ENCODE measurements at regions not wholly inside any gene's neighbourhood (a gene's known extent, or its start where the extent isn't known, plus 50 kb on each side); places are given as distances from the start of the nearest gene placed in this dataset.

GRCh38 chr2:207257251-207258250 is 91.8 kb upstream of the KLF7 start:
- peak overlapping the region in 1 of 2 experiments; percentile 7 for H3K4me3 ChIP-seq (ENCODE audit: insufficient read depth in 1 of 2, low read depth in 1 of 2, low read length in 2 of 2)

GRCh38 chr2:207258263-207258991 is 92.7 kb upstream of the KLF7 start:
- peak overlapping the region; percentile 80 for H2BK120ac ChIP-seq (ENCODE audit: low read depth, low read length)
- peak overlapping the region; percentile 94 for H4K91ac ChIP-seq (ENCODE audit: low read length)
- WGBS = 6% methylated on average over 5 of the region's 6 CpGs
- H2BK12ac ChIP-seq (ENCODE audit: low read length in 2 of 2) = peak overlapping the region; percentile 76 to 99
- no peak overlapping the region for H3K23ac ChIP-seq (ENCODE audit: low read length in 2 of 2)
- peaks cover 21% of the 10 kb centered on the region for H3K4me1 ChIP-seq (ENCODE audit: control insufficient read depth, insufficient read depth, low read depth, low read length)
- DNase-seq = peak; percentile 100
- no peaks in the 10 kb centered on the region for H3K79me1 ChIP-seq (replicated peaks; ENCODE audit: low read length, poor library complexity, severe bottlenecking)
- peak overlapping the region; percentile 92 for H4K8ac ChIP-seq (ENCODE audit: low read length)
- H3K4ac ChIP-seq (ENCODE audit: low read depth in 1 of 2, low read length in 2 of 2) = peak overlapping the region; percentile 54 to 98
- H3K18ac ChIP-seq (ENCODE audit: low read depth in 1 of 2, low read length in 2 of 2) = peak overlapping the region; percentile 94 to 98
- H3K36me3 ChIP-seq (ENCODE audit: control insufficient read depth in 1 of 2, insufficient read depth in 2 of 2, low read depth in 1 of 2, low read length in 2 of 2) = no peaks in the 10 kb centered on the region
- H3K9me3 ChIP-seq (ENCODE audit: control insufficient read depth, low read length) = no peaks in the 10 kb centered on the region
- H3K9ac ChIP-seq (ENCODE audit: low read length) = peak overlapping the region; percentile 71
- H2BK15ac ChIP-seq (ENCODE audit: low read depth, poor library complexity, severe bottlenecking) = peak overlapping the region; percentile 8
- peak overlapping the region; percentile 92 for H3K27ac ChIP-seq (ENCODE audit: low read length, poor library complexity, severe bottlenecking)
- H3K4me2 ChIP-seq (ENCODE audit: low read length, poor library complexity, severe bottlenecking) = no peak overlapping the region
- H3K4me3 ChIP-seq (ENCODE audit: insufficient read depth in 1 of 2, low read depth in 1 of 2, low read length in 2 of 2) = peak overlapping the region in 1 of 2 experiments; percentile 7
- no peak overlapping the region for H2AFZ ChIP-seq (ENCODE audit: low read depth, low read length)
- H3K27me3 ChIP-seq (ENCODE audit: control insufficient read depth in 1 of 2, insufficient read depth in 1 of 2, low read length in 2 of 2) = no peaks in the 10 kb centered on the region
- H3K14ac ChIP-seq (ENCODE audit: low read length in 2 of 2) = peak overlapping the region in 1 of 2 experiments; percentile 44
- H2AK5ac ChIP-seq (ENCODE audit: low read length, severe bottlenecking) = peak overlapping the region; percentile 96
- H2BK5ac ChIP-seq (ENCODE audit: low read depth, low read length, poor library complexity, severe bottlenecking) = peak overlapping the region; percentile 34

More at GRCh38 chr2:207257251-207258250, 91.8 kb upstream of the KLF7 start:
- H3K9ac ChIP-seq (ENCODE audit: low read length) = peak overlapping the region; percentile 71
- peak overlapping the region; percentile 66 for H2BK5ac ChIP-seq (ENCODE audit: low read depth, low read length, poor library complexity, severe bottlenecking)
- peak overlapping the region in 1 of 2 experiments; percentile 88 for H3K14ac ChIP-seq (ENCODE audit: low read length in 2 of 2)
- H2BK120ac ChIP-seq (ENCODE audit: low read depth, low read length) = peak overlapping the region; percentile 95
- peak overlapping the region; percentile 97 for H4K91ac ChIP-seq (ENCODE audit: low read length)
- DNase-seq = peak; percentile 72
- WGBS = 32% methylated on average over 5 of the region's 11 CpGs
- H3K27ac ChIP-seq (ENCODE audit: low read length, poor library complexity, severe bottlenecking) = peak overlapping the region; percentile 92
- H2BK15ac ChIP-seq (ENCODE audit: low read depth, poor library complexity, severe bottlenecking) = peak overlapping the region; percentile 82
- no peak overlapping the region for H3K4me2 ChIP-seq (ENCODE audit: low read length, poor library complexity, severe bottlenecking)
- peak overlapping the region; percentile 96 for H2AK5ac ChIP-seq (ENCODE audit: low read length, severe bottlenecking)
- peak overlapping the region; percentile 95 for H4K8ac ChIP-seq (ENCODE audit: low read length)
- no peaks in the 10 kb centered on the region for H3K9me3 ChIP-seq (ENCODE audit: control insufficient read depth, low read length)
- peak overlapping the region; percentile 96 to 99 for H3K18ac ChIP-seq (ENCODE audit: low read depth in 1 of 2, low read length in 2 of 2)
- no peaks in the 10 kb centered on the region for H3K79me1 ChIP-seq (replicated peaks; ENCODE audit: low read length, poor library complexity, severe bottlenecking)
- peak overlapping the region; percentile 98 to 99 for H2BK12ac ChIP-seq (ENCODE audit: low read length in 2 of 2)
- no peaks in the 10 kb centered on the region for H3K36me3 ChIP-seq (ENCODE audit: control insufficient read depth in 1 of 2, insufficient read depth in 2 of 2, low read depth in 1 of 2, low read length in 2 of 2)
- no peaks in the 10 kb centered on the region for H3K27me3 ChIP-seq (ENCODE audit: control insufficient read depth in 1 of 2, insufficient read depth in 1 of 2, low read length in 2 of 2)
- peak overlapping the region; percentile 54 to 98 for H3K4ac ChIP-seq (ENCODE audit: low read depth in 1 of 2, low read length in 2 of 2)
- no peak overlapping the region for H2AFZ ChIP-seq (ENCODE audit: low read depth, low read length)
- H3K4me1 ChIP-seq (ENCODE audit: control insufficient read depth, insufficient read depth, low read depth, low read length) = peaks cover 23% of the 10 kb centered on the region
- H3K23ac ChIP-seq (ENCODE audit: low read length in 2 of 2) = peak overlapping the region in 1 of 2 experiments; percentile 51

DNA sequence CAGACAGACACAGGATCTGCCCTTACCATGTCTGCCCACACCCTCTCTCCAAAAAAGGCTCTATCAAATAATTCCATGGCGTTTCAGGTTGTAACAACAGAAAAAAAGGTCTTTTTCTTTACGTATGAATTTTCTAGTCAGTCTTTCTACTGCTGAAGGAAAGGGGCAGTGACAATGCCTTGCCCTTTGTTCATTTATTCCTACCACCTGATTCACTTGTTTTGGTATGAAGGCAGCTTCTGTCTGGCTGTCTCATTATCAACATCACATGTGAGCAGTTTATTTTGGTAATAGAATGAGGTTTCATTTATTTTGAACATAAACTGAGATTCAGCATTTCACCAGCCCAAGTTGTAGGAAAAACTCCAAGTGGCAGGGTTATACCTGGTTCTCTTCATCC is 94.3 kb upstream of the KLF7 start:
- Histone ChIP-seq H4K8ac (ENCODE audit: low read length) (no peak overlapping the region), H3K18ac (ENCODE audit: low read depth in 1 of 2, low read length in 2 of 2) (peak overlapping the region; percentile 14 to 72), H2BK5ac (ENCODE audit: low read depth, low read length, poor library complexity, severe bottlenecking) (no peak overlapping the region), H2AFZ (ENCODE audit: low read depth, low read length) (no peak overlapping the region), H3K4me3 (ENCODE audit: insufficient read depth in 1 of 2, low read depth in 1 of 2, low read length in 2 of 2) (no peak overlapping the region), H3K36me3 (ENCODE audit: control insufficient read depth in 1 of 2, insufficient read depth in 2 of 2, low read depth in 1 of 2, low read length in 2 of 2) (no peaks in the 10 kb centered on the region), H2BK12ac (ENCODE audit: low read length in 2 of 2) (peak overlapping the region; percentile 27 to 91), H4K91ac (ENCODE audit: low read length) (no peak overlapping the region), H2BK15ac (ENCODE audit: low read depth, poor library complexity, severe bottlenecking) (peak overlapping the region; percentile 31), H3K4me1 (ENCODE audit: control insufficient read depth, insufficient read depth, low read depth, low read length) (peaks cover 17% of the 10 kb centered on the region), H3K9ac (ENCODE audit: low read length) (no peak overlapping the region), H2BK120ac (ENCODE audit: low read depth, low read length) (no peak overlapping the region), H3K4ac (ENCODE audit: low read depth in 1 of 2, low read length in 2 of 2) (peak overlapping the region in 1 of 2 experiments; percentile 40), H3K9me3 (ENCODE audit: control insufficient read depth, low read length) (no peaks in the 10 kb centered on the region), H3K27me3 (ENCODE audit: control insufficient read depth in 1 of 2, insufficient read depth in 1 of 2, low read length in 2 of 2) (no peaks in the 10 kb centered on the region), H3K23ac (ENCODE audit: low read length in 2 of 2) (no peak overlapping the region), H3K14ac (ENCODE audit: low read length in 2 of 2) (no peak overlapping the region), H3K27ac (ENCODE audit: low read length, poor library complexity, severe bottlenecking) (no peak overlapping the region), H2AK5ac (ENCODE audit: low read length, severe bottlenecking) (peak overlapping the region; percentile 46), H3K4me2 (ENCODE audit: low read length, poor library complexity, severe bottlenecking) (no peak overlapping the region), H3K79me1 (replicated peaks; ENCODE audit: low read length, poor library complexity, severe bottlenecking) (no peaks in the 10 kb centered on the region)
- DNase-seq = no peak
- WGBS = 95% methylated on average over 2 of the region's 2 CpGs

All from mesenchymal stem cell (in vitro differentiated cells and primary cell).